HEK293 (cell line): ENCODE measurements at regions not wholly inside any gene's neighbourhood (a gene's known extent, or its start where the extent isn't known, plus 50 kb on each side); places are given as distances from the start of the nearest gene placed in this dataset.

Source experiments
- CTCF ChIP-seq: fragments of 450-650 bp; formaldehyde crosslinking; IDR thresholded peaks from 2 replicates; pipeline ENCODE4 v1.5.1; 2016; ENCODE audit warnings: missing biosample characterization, missing genetic modification characterization
- ZIC2 ChIP-seq: fragments of 450-650 bp; formaldehyde crosslinking; IDR thresholded peaks from 2 replicates; pipeline ENCODE4 v1.5.1; 2016; ENCODE audit warnings: missing biosample characterization, missing genetic modification characterization
- ZNF121 ChIP-seq: fragments of 450-650 bp; formaldehyde crosslinking; IDR thresholded peaks from 2 replicates; pipeline ENCODE4 v1.5.1; 2016; ENCODE audit warnings: missing biosample characterization, missing genetic modification characterization
- ZNF146 ChIP-seq: fragments of 450-650 bp; formaldehyde crosslinking; IDR thresholded peaks from 2 replicates; pipeline ENCODE4 v1.5.1; 2016; ENCODE audit warnings: missing biosample characterization, missing genetic modification characterization
- ZNF148 ChIP-seq: fragments of 450-650 bp; formaldehyde crosslinking; IDR thresholded peaks from 2 replicates; pipeline ENCODE4 v1.5.0; 2017; ENCODE audit warnings: missing biosample characterization, missing genetic modification characterization, borderline replicate concordance
- ZNF24 ChIP-seq: fragments of 450-650 bp; formaldehyde crosslinking; IDR thresholded peaks from 2 replicates; pipeline ENCODE4 v1.5.1; 2016; ENCODE audit warnings: missing biosample characterization, missing genetic modification characterization
- ZNF335 ChIP-seq: fragments of 450-650 bp; formaldehyde crosslinking; conservative IDR thresholded peaks from 2 replicates; pipeline ENCODE4 v1.5.1; 2016; ENCODE audit warnings: missing biosample characterization, missing genetic modification characterization
- ZNF423 ChIP-seq: fragments of 450-650 bp; formaldehyde crosslinking; IDR thresholded peaks from 2 replicates; pipeline ENCODE4 v1.5.1; 2016; ENCODE audit warnings: missing biosample characterization, missing genetic modification characterization
- ZNF548 ChIP-seq: fragments of 450-650 bp; formaldehyde crosslinking; IDR thresholded peaks from 2 replicates; pipeline ENCODE4 v1.5.1; 2016; ENCODE audit warnings: missing biosample characterization, missing genetic modification characterization
- ZNF624 ChIP-seq: fragments of 450-650 bp; formaldehyde crosslinking; IDR thresholded peaks from 2 replicates; pipeline ENCODE4 v1.5.1; 2017; ENCODE audit warnings: missing biosample characterization, missing genetic modification characterization
- ZNF670 ChIP-seq: fragments of 450-650 bp; formaldehyde crosslinking; IDR thresholded peaks from 2 replicates; pipeline ENCODE4 v1.5.1; 2016; ENCODE audit warnings: missing biosample characterization, missing genetic modification characterization, low read depth

- no peak for TF ChIP-seq ZNF548 (tag by site-specific recombination)
- no peak for TF ChIP-seq ZNF148
- no peak for TF ChIP-seq ZNF24 (tag by site-specific recombination)
- no peak for TF ChIP-seq ZNF335 (tag by site-specific recombination)
- no peak for TF ChIP-seq ZNF146 (tag by site-specific recombination)
- no peak for TF ChIP-seq ZIC2 (tag by site-specific recombination)
- no peak for TF ChIP-seq CTCF (tag by site-specific recombination)
- no peak for TF ChIP-seq ZNF670 (tag by site-specific recombination)
- no peak for TF ChIP-seq ZNF121 (tag by site-specific recombination)
- TF ChIP-seq ZNF624, result no peak
- TF ChIP-seq ZNF423 (tag by site-specific recombination), result no peak
Measured at GRCh38 chr2:179351057-179351456, 86.4 kb upstream of the SESTD1 start.
